Midbrain (tissue), 1 donor: ENCODE measurements at regions not wholly inside any gene's neighbourhood (a gene's known extent, or its start where the extent isn't known, plus 50 kb on each side); places are given as distances from the start of the nearest gene placed in this dataset.

Experiments used
- DNase-seq: peaks from one replicate; lab custom pipeline; 2025; lab: John Stamatoyannopoulos, UW

DNA sequence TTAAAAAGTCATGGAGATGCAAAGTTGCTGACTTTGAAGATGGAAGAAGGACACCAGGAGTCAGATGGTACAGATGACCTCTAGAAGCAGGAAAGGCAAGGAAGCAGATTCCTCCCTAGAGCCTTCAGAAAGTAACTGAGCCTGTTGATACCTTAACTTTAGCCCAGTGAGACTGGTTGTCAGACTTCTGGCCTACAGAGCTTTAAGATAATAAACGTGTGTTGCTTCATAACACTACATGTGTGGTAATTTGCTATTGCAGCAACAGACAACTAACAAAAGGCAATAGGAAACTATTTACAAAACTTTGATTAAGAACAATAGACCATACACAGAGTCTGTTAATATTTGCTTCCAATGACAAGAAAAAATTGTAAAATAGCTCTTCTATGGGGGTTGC lies 102.0 kb upstream of the USP38 start:
- DNase-seq, result no peak

- DNase-seq, result no peak
Observed at GRCh38 chr4:143083756-143084472, 100.8 kb upstream of the USP38 start.

DNA sequence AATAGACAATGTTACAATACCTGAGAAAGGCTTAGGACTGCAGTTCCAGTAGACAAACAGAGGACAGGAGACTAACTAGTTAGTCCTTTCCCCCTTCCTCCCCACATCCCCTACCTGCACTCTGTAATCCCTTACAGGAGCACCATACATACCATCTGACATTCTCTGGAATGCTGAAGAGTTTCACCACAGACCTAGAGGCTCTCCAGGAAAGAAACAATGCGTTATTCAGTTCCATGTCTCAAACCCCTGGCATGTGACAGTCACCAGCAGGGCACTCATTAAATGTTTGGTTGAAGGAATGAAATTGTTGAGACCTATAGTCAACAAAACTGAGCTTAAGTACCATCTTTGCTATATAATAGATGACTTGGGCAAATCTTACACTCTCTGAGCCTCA lies 100.2 kb upstream of the USP38 start:
- no peak for DNase-seq

DNA sequence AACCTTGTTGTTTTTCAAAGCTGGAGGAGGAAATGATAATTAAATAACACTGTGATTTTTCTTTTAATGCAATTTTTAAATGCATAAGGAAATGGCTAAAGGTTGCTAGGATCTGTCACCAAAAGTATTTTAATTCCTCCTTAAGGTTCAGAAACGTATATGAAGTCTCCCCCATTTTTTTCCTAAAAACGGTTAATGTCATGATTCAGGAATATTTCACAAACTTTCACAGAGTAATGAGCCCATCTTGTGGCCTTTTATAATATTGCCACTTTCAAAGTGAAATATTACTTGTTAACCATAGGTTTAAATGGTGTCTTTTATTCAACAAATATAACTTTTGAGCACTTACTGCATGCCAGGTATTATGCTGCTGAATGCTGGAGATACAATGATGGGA lies 99.5 kb upstream of the USP38 start:
- peak; percentile 5 for DNase-seq

DNA sequence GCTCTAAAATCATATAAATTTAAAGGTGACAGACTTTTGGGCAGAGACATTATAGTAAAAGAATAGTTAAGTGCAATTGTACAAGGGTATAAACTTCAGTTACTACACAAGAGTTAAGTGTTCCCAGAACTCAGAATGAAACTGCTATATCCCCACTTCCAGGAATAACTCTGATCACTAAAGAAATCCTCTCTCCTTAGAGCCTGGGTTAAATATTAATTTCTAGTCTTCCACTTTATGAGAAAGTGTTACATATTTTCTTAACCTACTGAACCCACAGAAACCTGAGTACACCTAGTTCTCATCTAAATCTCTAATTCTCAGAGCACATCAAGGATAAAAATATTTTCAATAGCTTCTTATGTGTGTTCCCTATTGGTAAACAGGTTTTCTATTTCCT lies 99.1 kb upstream of the USP38 start:
- no peak for DNase-seq

DNA sequence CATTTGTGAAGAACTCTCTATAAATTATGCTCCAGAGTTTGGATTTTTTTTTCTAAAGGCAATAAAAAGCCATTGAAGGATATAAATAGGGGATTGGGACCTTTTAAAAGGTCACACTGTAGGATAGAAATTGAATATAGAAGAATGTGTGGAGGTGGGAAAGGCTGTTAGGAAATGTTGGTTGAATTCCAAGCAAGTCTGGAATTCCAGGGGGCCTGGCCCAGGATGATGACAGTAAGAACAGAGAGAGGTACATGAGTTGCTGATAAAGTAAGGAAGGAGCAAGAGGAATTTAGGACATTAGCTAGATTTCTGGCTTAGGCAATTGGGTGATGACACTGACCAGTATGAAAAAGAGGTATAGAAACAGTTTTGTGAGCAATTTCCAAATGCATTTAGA lies 95.4 kb upstream of the USP38 start:
- DNase-seq, result no peak

DNA sequence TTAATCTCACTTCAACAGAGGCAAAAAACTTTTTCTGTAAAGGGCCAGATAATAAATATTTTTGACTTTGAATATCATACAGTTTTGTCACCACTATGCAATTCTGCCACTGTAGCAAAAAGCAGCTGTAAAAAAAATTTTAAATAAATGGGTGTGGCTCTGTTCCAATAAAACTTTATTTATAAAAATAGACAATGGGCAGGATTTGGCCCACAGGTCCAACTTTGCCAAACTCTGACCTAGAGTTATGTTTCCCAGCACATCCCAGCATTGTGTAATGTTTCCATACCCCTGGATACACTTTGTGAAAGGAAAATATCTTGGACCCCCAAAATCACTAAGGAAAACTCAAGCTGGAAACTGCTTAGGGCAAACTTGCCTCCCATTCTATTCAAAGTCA lies 94.9 kb upstream of the USP38 start:
- no peak for DNase-seq

GRCh38 chr4:143091862-143092261 lies 92.9 kb upstream of the USP38 start:
- no peak for DNase-seq

GRCh38 chr4:143095447-143095846 lies 89.3 kb upstream of the USP38 start:
- no peak for DNase-seq

- DNase-seq, result no peak
Observed at GRCh38 chr4:143097751-143098150, 87.0 kb upstream of the USP38 start.

GRCh38 chr4:143099693-143100092 lies 85.0 kb upstream of the USP38 start:
- no peak for DNase-seq

DNA sequence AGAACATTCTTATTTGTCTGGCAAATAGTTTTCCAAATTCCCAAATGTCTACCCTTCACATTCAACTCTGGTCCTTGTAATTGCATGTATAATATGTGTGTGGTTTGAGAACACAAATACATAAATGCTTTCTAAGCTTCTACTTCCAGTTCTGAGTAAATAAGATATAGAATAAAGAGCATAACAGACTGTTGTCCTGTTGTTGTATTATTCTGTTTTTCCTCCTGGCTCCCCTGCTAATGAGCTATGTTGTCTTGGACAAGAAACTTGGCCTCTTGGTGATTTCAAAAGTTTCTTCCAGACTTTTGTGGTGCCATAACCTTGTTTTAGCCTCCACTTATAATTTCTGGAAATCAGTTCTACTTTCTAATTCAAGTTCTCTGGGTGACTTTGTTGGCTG lies 75.3 kb upstream of the USP38 start:
- no peak for DNase-seq

DNA sequence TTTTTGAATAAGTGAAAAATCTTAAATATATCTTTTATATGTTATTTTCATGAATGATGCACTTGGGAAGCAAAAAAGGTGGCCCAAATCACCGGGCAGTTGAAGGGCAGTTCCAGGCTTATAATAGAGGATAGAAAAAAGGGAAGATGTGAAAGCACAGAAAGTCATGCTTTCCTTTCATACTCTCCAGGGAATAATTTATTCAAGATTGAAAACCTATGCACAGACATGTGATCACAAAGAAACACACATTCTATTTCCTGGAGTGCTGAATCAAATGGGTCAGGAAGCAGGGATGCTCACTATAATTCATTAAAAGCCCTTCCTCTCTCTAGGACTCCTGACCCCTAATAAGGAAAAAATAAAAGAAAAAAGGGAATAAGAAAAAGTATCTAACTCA lies 66.1 kb upstream of the USP38 start:
- DNase-seq, result no peak

DNA sequence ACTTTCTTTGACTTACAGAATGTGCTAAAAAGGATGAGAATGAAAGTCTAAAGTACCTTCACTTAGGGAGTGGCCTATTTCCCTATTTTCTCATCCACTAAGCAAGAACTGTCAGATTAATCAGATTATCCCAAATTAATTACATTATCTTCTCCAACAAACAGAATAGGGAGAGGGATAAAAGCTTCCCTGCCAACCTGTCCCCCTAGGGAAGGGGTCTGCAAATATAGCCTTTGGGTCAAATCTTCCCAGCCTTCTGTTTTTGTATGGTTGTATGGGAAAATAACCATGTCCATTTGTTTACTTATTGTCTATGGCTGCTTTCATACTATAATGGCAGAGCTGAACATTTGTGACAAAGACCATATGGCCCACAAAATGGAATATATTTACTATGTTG lies 57.1 kb upstream of the USP38 start:
- no peak for DNase-seq

DNA sequence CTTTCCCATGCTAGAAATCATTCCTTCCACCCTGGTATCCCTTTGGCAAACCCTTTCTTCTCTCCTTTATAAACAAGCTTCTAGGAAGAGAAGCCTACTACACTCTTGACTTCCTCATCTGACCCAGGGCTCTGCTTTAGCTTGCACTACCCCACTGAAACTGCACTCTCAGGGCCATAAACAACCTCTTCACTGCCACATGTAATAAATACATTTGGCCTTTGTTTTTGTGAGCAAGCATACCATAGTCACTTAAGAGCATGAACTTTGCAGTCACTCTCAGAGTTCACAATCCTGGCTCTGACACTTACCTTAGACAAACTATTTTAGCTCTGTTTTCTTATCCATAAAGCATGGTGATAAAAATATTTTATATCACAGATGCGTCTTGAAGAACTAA lies 50.7 kb upstream of the USP38 start:
- DNase-seq, result no peak
